HEK293 (cell line): ENCODE measurements at regions not wholly inside any gene's neighbourhood (a gene's known extent, or its start where the extent isn't known, plus 50 kb on each side); places are given as distances from the start of the nearest gene placed in this dataset.

Experiments
- CTCF ChIA-PET: fragments of 350-600 bp; formaldehyde crosslinking; extraction: SDS; loops from one replicate; lab custom pipeline; 2021; ENCODE audit warnings: antibody characterized with exemption; lab: Yijun Ruan, JAX
- POLR2A ChIA-PET: fragments of 300-600 bp; formaldehyde crosslinking; extraction: SDS; loops from one replicate; lab custom pipeline; 2020; ENCODE audit warnings: antibody characterized with exemption, inconsistent platforms; lab: Yijun Ruan, JAX
- H3K27ac ChIP-seq: fragments of 200-500 bp; sonication (Bioruptor generic); 2 replicates; pipeline ENCODE4 v1.5.1; 2014; ENCODE audit warnings: low read depth, low read length, control low read depth, inconsistent platforms; ENCODE audit errors: extremely low read depth
- H3K36me3 ChIP-seq, 2 experiments: fragments of 200-500 bp in 1 of 2; sonication (Bioruptor generic) in 1 of 2; 1 replicate in 1 of 2; 2 replicates in 1 of 2; pipeline ENCODE4 v1.5.1; 2014 to 2017; ENCODE audit warnings: inconsistent platforms in 2 of 2, low read length in 2 of 2; ENCODE audit not compliant: control insufficient read depth in 2 of 2, insufficient read depth in 1 of 2
- H3K4me1 ChIP-seq: fragments of 200-500 bp; sonication (Bioruptor generic); 2 replicates; pipeline ENCODE4 v1.5.1; 2014; ENCODE audit warnings: mild to moderate bottlenecking, low read length, inconsistent platforms; ENCODE audit not compliant: control insufficient read depth, insufficient read depth
- H3K4me3 ChIP-seq: 2 replicates; pipeline ENCODE4 v1.5.1; 2011; ENCODE audit warnings: low read depth, mild to moderate bottlenecking, control low read depth, low read length, moderate library complexity
- H3K9me3 ChIP-seq: fragments of 200-500 bp; sonication (Bioruptor generic); 2 replicates; pipeline ENCODE4 v1.5.1; 2014; ENCODE audit warnings: low read depth, low read length, inconsistent platforms; ENCODE audit not compliant: control insufficient read depth, insufficient read depth
- HOXD13 ChIP-seq: sonication (generic); formaldehyde crosslinking; IDR thresholded peaks from 2 replicates; pipeline ENCODE4 v1.8.0; 2022; ENCODE audit warnings: missing genetic modification reagents, borderline replicate concordance
- SP2 ChIP-seq: fragments of 450-650 bp; formaldehyde crosslinking; IDR thresholded peaks from 2 replicates; pipeline ENCODE4 v1.5.1; 2016; ENCODE audit warnings: missing biosample characterization, missing genetic modification characterization
- ZNF10 ChIP-seq: fragments of 450-650 bp; formaldehyde crosslinking; IDR thresholded peaks from 2 replicates; pipeline ENCODE4 v1.5.1; 2017; ENCODE audit warnings: missing biosample characterization, missing genetic modification characterization
- ZNF501 ChIP-seq: fragments of 450-650 bp; formaldehyde crosslinking; IDR thresholded peaks from 2 replicates; pipeline ENCODE4 v1.5.1; 2016; ENCODE audit warnings: missing biosample characterization, missing genetic modification characterization
- ZNF624 ChIP-seq: fragments of 450-650 bp; formaldehyde crosslinking; IDR thresholded peaks from 2 replicates; pipeline ENCODE4 v1.5.1; 2017; ENCODE audit warnings: missing biosample characterization, missing genetic modification characterization
- ZNF830 ChIP-seq: fragments of 450-650 bp; IDR thresholded peaks from 2 replicates; pipeline ENCODE4 v1.5.0; 2018; ENCODE audit warnings: missing biosample characterization, missing genetic modification characterization, low read depth, mild to moderate bottlenecking, moderate library complexity
- TF ChIP-seq, protein P1 (sequence below): fragments of 450-650 bp; formaldehyde crosslinking; IDR thresholded peaks from 2 replicates; pipeline ENCODE4 v1.5.1; 2016; ENCODE audit warnings: missing biosample characterization, missing genetic modification characterization
- TF ChIP-seq, protein P2 (sequence below): fragments of 450-650 bp; formaldehyde crosslinking; IDR thresholded peaks from 2 replicates; pipeline ENCODE4 v1.5.1; 2017; ENCODE audit warnings: missing biosample characterization, missing genetic modification characterization
- TF ChIP-seq, protein P3 (sequence below): fragments of 450-650 bp; formaldehyde crosslinking; IDR thresholded peaks from 2 replicates; pipeline ENCODE4 v1.5.1; 2017; ENCODE audit warnings: missing biosample characterization, missing genetic modification characterization
- TF ChIP-seq, protein P4 (sequence below): fragments of 450-650 bp; formaldehyde crosslinking; IDR thresholded peaks from 2 replicates; pipeline ENCODE4 v1.5.1; 2017; ENCODE audit warnings: missing biosample characterization, missing genetic modification characterization

DNA sequence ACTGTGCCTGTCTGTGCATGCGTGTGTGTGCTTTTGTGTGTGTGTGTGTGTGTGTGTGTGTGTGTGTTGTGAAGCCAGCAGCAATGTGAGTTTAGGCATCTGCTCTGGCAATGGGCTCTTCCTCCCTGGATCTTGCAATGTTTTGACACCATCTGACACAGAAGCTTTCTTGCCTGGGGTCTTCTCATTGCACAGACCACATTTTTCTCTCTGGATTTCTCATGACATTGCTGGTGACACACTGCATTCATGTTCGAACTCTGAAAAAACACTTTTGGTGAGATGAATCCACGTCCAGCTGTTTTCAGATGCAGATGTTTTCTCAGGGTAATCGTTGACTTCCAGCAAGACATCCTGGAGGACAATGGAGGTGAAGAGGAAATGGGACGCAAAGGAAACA is 63.0 kb upstream of the FZD8 start:
- POLR2A ChIA-PET: no interaction called here
- CTCF ChIA-PET: no interaction called here
- no peak overlapping the region for H3K4me3 ChIP-seq

DNA sequence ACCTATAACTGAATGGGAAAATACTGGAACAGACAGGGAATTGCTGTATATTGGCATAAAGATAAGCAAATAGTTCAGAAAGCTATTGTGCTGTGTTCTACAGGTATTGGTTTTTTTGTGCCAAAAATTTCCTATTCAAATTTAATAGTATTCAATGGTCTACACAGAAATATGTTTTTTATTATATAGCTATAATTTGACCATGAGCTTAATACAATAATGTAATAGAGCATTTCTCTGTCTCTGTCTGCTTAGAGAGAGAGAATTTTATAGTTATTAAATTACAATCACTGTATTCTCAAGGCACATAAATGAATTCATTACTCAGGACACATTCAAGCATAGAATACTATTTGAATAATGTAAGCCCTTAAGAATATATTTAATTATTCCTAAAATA is 62.3 kb upstream of the FZD8 start:
- Histone ChIP-seq H3K36me3 (no peaks in the 10 kb centered on the region), H3K4me3 (no peak overlapping the region), H3K9me3 (no peaks in the 10 kb centered on the region), H3K4me1 (no peaks in the 10 kb centered on the region), H3K27ac (no peak overlapping the region)
- POLR2A ChIA-PET: no interaction called here
- CTCF ChIA-PET: no interaction called here
- TF ChIP-seq, protein P1, sequence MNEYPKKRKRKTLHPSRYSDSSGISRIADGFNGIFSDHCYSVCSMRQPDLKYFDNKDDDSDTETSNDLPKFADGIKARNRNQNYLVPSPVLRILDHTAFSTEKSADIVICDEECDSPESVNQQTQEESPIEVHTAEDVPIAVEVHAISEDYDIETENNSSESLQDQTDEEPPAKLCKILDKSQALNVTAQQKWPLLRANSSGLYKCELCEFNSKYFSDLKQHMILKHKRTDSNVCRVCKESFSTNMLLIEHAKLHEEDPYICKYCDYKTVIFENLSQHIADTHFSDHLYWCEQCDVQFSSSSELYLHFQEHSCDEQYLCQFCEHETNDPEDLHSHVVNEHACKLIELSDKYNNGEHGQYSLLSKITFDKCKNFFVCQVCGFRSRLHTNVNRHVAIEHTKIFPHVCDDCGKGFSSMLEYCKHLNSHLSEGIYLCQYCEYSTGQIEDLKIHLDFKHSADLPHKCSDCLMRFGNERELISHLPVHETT (tag by site-specific recombination): no peak
- TF ChIP-seq, all 188 proteins: peak for 0

More for the DNA sequence above, 63.0 kb upstream of the FZD8 start:
- H3K36me3 ChIP-seq: no peaks in the 10 kb centered on the region
- no peaks in the 10 kb centered on the region for H3K4me1 ChIP-seq
- no peak for TF ChIP-seq HOXD13
- TF ChIP-seq, protein P2, sequence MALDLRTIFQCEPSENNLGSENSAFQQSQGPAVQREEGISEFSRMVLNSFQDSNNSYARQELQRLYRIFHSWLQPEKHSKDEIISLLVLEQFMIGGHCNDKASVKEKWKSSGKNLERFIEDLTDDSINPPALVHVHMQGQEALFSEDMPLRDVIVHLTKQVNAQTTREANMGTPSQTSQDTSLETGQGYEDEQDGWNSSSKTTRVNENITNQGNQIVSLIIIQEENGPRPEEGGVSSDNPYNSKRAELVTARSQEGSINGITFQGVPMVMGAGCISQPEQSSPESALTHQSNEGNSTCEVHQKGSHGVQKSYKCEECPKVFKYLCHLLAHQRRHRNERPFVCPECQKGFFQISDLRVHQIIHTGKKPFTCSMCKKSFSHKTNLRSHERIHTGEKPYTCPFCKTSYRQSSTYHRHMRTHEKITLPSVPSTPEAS (tag by site-specific recombination): peak; percentile 78
- TF ChIP-seq ZNF624 (tag by site-specific recombination): no peak
- H3K9me3 ChIP-seq: no peaks in the 10 kb centered on the region
- H3K27ac ChIP-seq: no peak overlapping the region

DNA sequence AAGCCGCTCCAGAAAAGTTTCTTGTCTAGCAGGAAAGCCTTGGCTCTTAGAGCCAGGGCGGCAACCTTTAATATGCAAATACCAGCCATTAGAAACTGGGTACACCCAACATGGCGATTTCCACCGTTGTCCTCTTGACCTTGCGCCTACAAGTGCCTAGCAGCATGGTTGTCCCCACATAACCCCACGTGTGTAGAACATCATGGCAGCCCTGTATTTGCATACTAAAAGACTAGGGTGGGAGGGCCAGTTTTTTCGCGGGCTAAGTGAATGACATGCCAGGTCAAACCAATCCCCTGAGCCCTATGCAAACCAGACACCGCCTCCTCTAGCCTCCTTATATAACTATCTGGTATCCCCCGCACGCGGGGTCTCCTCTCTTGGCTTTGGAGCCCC is 58.4 kb upstream of the FZD8 start:
- POLR2A ChIA-PET: no interaction called here
- no peak overlapping the region for H3K4me3 ChIP-seq
- H3K4me1 ChIP-seq: no peaks in the 10 kb centered on the region
- TF ChIP-seq ZNF10 (tag by site-specific recombination) (no peak), SP2 (tag by site-specific recombination) (no peak), ZNF501 (tag by site-specific recombination) (no peak), ZNF830 (tag by site-specific recombination) (no peak)
- TF ChIP-seq, protein P2 (tag by site-specific recombination): no peak
- TF ChIP-seq, protein P3, sequence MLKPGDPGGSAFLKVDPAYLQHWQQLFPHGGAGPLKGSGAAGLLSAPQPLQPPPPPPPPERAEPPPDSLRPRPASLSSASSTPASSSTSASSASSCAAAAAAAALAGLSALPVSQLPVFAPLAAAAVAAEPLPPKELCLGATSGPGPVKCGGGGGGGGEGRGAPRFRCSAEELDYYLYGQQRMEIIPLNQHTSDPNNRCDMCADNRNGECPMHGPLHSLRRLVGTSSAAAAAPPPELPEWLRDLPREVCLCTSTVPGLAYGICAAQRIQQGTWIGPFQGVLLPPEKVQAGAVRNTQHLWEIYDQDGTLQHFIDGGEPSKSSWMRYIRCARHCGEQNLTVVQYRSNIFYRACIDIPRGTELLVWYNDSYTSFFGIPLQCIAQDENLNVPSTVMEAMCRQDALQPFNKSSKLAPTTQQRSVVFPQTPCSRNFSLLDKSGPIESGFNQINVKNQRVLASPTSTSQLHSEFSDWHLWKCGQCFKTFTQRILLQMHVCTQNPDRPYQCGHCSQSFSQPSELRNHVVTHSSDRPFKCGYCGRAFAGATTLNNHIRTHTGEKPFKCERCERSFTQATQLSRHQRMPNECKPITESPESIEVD (tag by site-specific recombination): no peak
- TF ChIP-seq, protein P1 (tag by site-specific recombination): no peak
- TF ChIP-seq, protein P4, sequence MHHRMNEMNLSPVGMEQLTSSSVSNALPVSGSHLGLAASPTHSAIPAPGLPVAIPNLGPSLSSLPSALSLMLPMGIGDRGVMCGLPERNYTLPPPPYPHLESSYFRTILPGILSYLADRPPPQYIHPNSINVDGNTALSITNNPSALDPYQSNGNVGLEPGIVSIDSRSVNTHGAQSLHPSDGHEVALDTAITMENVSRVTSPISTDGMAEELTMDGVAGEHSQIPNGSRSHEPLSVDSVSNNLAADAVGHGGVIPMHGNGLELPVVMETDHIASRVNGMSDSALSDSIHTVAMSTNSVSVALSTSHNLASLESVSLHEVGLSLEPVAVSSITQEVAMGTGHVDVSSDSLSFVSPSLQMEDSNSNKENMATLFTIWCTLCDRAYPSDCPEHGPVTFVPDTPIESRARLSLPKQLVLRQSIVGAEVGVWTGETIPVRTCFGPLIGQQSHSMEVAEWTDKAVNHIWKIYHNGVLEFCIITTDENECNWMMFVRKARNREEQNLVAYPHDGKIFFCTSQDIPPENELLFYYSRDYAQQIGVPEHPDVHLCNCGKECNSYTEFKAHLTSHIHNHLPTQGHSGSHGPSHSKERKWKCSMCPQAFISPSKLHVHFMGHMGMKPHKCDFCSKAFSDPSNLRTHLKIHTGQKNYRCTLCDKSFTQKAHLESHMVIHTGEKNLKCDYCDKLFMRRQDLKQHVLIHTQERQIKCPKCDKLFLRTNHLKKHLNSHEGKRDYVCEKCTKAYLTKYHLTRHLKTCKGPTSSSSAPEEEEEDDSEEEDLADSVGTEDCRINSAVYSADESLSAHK: no peak
- TF ChIP-seq, all 188 proteins: peak for 0
- CTCF ChIA-PET: interaction anchor here (0.6 kb wide), 1 partner anchor 37 kb away, joined by 3 read pairs; no protein-coding TSS in a partner anchor
- Histone ChIP-seq H3K36me3 (no peaks in the 10 kb centered on the region), H3K27ac (no peak overlapping the region), H3K9me3 (no peaks in the 10 kb centered on the region)
